ENCODE measurements at regions not wholly inside any gene's neighbourhood (a gene's known extent, or its start where the extent isn't known, plus 50 kb on each side); places are given as distances from the start of the nearest gene placed in this dataset.
"Not testable (repeated sequence)": the region's sequence is repeated elsewhere in the genome, so short reads cannot be mapped to it uniquely, and the experiment has no call there.

DNA sequence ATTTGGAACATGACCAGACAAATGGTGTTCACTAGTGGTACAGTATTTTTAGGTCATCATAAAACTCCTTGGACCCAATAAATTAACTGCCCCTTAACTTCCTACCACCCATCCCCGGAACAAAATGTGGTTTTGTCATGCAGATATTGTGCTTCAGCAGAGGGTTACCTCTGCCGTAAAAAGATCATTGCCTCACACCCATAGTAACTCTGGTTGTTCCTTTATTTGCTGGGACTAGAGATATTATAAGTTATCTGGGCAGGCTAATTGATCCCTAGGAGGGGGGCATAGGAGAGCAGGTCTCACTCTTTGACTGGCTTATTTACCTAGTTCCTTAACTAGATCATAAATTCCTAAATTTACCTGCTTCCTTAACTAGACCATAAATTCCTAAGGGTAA lies 1343.9 kb upstream of the CHAC2 start:
- H3K9me3 Mint-ChIP-seq: peaks cover 19% of the 10 kb centered on the region
- no peaks in the 10 kb centered on the region for H3K36me3 Mint-ChIP-seq
- no peaks in the 10 kb centered on the region for H3K27me3 Mint-ChIP-seq
- DNase-seq (ENCODE audit: low spot score): no peak
- ATAC-seq: no peak
- H3K4me3 Mint-ChIP-seq: no peak overlapping the region
- no peaks in the 10 kb centered on the region for H3K4me1 Mint-ChIP-seq (ENCODE audit: low read depth in 2 of 2)
- no peak overlapping the region for H3K27ac Mint-ChIP-seq

DNA sequence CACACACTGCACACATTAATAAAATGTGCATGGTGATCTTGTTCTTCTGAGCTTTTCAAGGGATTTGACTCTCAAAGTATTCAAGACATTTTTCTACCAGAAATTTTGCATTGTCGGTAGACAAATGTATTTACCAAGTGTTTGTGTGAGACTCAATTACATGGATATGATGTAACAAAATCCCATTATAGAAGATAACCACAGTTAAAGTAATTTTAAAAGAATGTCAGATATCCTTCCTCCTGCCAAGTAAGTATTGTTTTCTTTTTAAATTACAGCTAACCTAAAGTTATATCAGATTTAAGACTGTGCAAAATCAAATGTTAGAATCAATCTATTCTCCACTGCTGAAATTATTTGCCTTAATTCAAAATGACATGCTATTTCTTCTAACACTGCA lies 1344.5 kb upstream of the CHAC2 start:
- Mint-ChIP-seq H3K9me3 (peaks cover 22% of the 10 kb centered on the region), H3K27ac (no peak overlapping the region), H3K4me3 (no peak overlapping the region), H3K36me3 (no peaks in the 10 kb centered on the region), H3K27me3 (no peaks in the 10 kb centered on the region), H3K4me1 (ENCODE audit: low read depth in 2 of 2) (no peaks in the 10 kb centered on the region)
- DNase-seq (ENCODE audit: low spot score) (no peak), ATAC-seq (no peak)

DNA sequence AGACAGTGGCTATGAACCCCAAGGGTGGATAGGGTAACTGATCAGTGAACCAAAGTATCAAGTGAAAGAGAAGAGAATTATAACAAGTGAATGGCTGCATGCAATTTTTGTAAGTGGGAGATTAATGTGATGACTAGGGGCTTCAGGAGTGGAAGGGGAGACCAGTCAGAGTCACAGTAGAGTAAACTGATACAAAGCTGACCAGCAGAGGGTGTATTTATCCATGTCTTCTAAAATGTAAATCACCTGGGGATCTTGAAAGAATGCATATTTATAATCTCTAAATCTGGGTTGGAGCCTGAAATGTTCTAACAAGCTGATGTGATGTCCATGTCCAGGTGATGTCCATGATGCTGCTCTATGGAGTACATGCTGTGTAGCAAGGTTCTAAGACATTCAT lies 1351.3 kb upstream of the CHAC2 start:
- no peak for ATAC-seq
- Mint-ChIP-seq H3K27ac (no peak overlapping the region), H3K36me3 (no peaks in the 10 kb centered on the region), H3K4me3 (no peak overlapping the region), H3K27me3 (no peaks in the 10 kb centered on the region), H3K9me3 (peaks cover 21% of the 10 kb centered on the region), H3K4me1 (ENCODE audit: low read depth in 2 of 2) (no peaks in the 10 kb centered on the region)
- DNase-seq (ENCODE audit: low spot score): no peak

DNA sequence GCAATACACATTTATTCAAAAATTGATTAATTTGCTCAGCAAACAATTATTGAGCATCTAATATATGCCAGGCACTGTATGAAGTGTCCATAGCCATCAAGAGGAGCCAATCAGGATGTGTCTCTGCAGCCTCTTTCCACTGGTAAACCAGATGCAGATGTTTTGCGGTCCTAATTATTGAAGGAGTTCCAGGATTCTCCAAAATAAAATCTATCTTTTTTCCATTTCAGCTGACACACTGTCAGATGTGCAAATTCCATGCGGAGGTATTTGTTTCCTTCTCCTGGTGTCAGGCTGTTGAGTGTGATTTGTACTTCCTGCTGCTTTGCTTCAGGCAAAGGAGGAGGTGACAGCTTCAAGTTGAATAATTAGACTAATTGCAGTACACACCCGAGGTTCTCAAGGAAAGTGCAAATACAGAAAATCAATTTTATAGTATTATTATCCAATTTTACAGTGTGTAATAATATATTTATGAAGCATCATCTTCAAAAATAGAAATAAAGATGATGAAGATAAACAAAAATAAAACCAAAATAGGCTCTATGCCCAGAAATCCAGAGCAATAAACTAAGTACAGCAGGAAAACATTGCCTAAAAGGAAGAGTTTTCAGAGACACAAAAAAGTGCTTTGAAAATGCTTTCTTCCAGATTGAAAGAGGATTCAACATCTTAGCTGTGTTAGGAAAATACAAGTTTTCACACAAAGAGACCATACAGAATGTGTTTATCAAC lies 1352.9 kb upstream of the CHAC2 start:
- H3K36me3 Mint-ChIP-seq: no peaks in the 10 kb centered on the region
- H3K4me1 Mint-ChIP-seq (ENCODE audit: low read depth in 2 of 2): no peaks in the 10 kb centered on the region
- ATAC-seq (no peak), DNase-seq (ENCODE audit: low spot score) (no peak)
- peaks cover 15% of the 10 kb centered on the region for H3K9me3 Mint-ChIP-seq
- no peak overlapping the region for H3K27ac Mint-ChIP-seq
- H3K4me3 Mint-ChIP-seq: no peak overlapping the region
- H3K27me3 Mint-ChIP-seq: no peaks in the 10 kb centered on the region

DNA sequence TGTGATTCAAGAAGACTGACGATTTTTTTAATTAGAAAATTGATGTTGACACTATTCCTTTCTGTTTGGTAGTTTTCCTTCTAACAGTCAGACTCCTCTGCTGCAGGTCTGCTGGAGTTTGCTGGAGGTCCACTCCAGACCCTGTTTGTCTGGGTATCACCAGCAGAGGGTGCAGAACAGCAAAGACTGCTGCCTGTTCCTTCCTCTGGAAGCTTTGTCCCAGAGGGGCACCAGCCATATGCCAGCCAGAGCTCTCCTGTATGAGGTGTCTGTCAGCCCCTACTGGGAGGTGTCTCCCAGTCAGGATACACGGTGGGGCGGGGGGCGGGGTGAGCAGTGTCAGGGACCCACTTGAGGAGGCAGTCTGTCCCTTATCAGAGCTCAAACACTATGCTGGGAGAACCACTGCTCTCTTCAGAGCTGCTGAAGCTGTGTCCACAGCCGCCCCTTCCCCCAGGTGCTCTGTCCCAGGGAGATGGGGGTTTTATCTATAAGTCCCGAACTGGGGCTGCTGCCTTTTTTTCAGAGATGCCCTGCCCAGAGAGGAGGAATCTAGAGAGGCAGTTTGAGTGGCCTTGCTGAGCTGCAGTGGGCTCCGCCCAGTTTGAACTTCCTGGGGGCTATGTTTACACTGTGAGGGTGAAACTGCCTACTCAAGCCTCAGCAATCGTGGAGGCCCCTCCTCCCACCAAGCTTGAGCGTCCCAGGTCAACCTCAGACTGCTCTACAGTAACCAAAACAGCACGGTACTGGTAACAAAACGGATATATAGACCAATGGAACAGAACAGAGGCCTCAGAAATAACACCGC lies 1358.1 kb upstream of the CHAC2 start:
- not testable (repeated sequence) for H3K4me3 Mint-ChIP-seq; ATAC-seq; H3K27me3 Mint-ChIP-seq; H3K27ac Mint-ChIP-seq; DNase-seq (ENCODE audit: low spot score); H3K36me3 Mint-ChIP-seq; H3K4me1 Mint-ChIP-seq (ENCODE audit: low read depth in 2 of 2)
- peaks cover 10% of the 10 kb centered on the region for H3K9me3 Mint-ChIP-seq

DNA sequence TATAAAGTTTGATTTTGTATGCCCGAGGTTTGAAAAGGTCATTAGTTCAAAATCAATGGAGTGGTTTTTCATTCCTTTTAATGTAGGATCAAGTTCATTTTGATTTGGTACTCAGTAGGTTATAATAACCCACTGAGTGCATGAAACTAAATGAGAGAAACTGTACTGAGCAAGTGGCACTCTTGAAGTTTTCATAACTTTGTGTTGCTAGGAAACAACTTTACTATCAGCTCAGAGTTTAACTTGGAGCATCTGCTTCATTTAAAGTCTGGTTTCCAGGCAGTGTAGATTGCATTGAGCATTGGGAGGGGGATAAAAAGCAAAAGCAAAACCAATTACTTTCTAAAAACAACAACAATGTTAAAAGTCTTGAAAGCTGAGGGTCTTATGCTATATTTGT lies 1361.6 kb upstream of the CHAC2 start:
- Mint-ChIP-seq H3K27me3 (no peaks in the 10 kb centered on the region), H3K27ac (no peak overlapping the region), H3K9me3 (peaks cover 8% of the 10 kb centered on the region), H3K4me1 (ENCODE audit: low read depth in 2 of 2) (no peaks in the 10 kb centered on the region), H3K4me3 (no peak overlapping the region), H3K36me3 (no peaks in the 10 kb centered on the region)
- ATAC-seq (no peak), DNase-seq (ENCODE audit: low spot score) (no peak)

DNA sequence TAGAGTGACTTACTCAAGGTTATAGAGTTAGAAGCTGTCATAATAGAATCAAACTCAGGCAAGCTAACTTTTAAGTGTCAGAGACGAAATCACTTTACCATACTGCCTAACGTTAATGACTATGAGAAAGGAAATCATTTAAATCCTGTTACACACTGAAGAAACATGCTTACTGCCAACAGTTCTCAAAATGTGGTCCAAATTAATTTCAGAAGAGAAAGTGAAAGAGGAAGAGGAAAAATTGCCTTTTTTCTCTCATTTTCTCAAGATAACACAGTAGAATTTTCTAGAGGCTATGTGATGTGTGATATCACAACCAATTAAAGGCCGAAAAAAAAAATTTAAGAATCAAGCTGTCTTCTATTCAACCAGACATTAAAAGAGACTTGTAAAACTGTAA lies 1362.7 kb upstream of the CHAC2 start:
- Mint-ChIP-seq H3K36me3 (peaks cover 6% of the 10 kb centered on the region), H3K4me1 (ENCODE audit: low read depth in 2 of 2) (no peaks in the 10 kb centered on the region), H3K27ac (no peak overlapping the region), H3K27me3 (no peaks in the 10 kb centered on the region), H3K9me3 (peaks cover 11% of the 10 kb centered on the region), H3K4me3 (no peak overlapping the region)
- ATAC-seq (no peak), DNase-seq (ENCODE audit: low spot score) (no peak)

DNA sequence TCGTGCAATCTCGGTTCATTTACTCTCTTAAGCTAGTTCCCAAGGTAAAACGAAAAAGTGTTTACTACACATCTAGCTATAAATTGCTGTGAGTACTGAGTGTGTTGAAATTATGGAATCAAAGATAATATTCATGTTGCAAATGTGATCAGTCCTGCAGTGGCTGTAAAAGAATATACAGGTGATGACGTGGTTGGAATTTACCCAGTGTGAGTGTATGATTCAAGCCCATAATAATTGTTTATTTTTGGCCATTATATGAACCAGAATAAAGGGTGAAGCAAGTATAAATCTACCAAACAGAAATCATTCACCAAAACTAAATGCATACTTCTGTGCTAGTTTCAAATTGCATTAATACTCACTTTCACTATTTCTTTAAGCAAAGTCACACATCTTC lies 1363.6 kb upstream of the CHAC2 start:
- Mint-ChIP-seq H3K27me3 (no peaks in the 10 kb centered on the region), H3K4me1 (ENCODE audit: low read depth in 2 of 2) (no peaks in the 10 kb centered on the region), H3K36me3 (peaks cover 6% of the 10 kb centered on the region), H3K9me3 (peaks cover 16% of the 10 kb centered on the region), H3K27ac (no peak overlapping the region), H3K4me3 (no peak overlapping the region)
- no peak for DNase-seq (ENCODE audit: low spot score)
- ATAC-seq: no peak

DNA sequence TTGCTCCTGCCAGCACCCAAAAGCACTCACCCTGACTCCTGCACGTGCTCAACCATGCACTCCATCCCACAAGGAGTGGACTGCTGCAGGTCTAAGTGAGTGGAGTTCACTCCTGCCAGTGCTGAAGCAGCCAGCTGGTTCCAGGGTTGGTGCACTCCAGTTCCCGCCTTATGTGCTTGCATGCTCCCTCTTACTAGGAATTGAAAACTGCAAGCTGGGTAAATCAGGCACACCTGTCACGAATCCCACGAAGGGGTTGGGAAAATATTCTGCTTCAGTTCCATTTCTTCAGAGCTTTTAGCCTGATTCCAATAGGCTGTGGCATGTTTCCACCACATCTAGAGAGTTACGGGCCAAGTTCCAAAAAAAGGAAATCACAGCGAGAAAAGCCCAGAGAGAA lies 1365.5 kb upstream of the CHAC2 start:
- no peak for DNase-seq (ENCODE audit: low spot score)
- ATAC-seq: no peak
- H3K4me3 Mint-ChIP-seq: no peak overlapping the region
- H3K27ac Mint-ChIP-seq: no peak overlapping the region
- H3K9me3 Mint-ChIP-seq: peaks cover 13% of the 10 kb centered on the region
- no peaks in the 10 kb centered on the region for H3K4me1 Mint-ChIP-seq (ENCODE audit: low read depth in 2 of 2)
- peaks cover 6% of the 10 kb centered on the region for H3K36me3 Mint-ChIP-seq
- H3K27me3 Mint-ChIP-seq: no peaks in the 10 kb centered on the region

DNA sequence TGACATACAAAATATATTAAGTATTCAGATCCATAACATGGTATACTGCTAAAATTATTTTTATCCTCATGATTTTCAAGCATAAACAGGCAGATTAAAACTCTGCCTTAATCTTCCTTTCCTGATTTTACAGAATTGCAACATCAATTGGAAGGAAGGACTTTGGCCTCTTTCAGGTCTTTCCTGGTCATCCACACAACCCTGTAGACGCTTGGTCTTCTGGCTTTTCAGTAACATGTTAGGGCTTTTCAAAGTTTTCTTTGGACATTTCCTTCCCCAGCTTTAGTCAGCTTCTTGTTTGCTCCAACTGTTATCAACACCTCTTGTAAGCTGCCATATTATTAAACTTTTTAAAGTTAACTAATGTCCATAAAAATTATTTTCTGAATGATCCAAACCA lies 1364.9 kb upstream of the NRXN1 start:
- Mint-ChIP-seq H3K27ac (no peak overlapping the region), H3K27me3 (no peaks in the 10 kb centered on the region), H3K9me3 (peaks cover 16% of the 10 kb centered on the region), H3K4me3 (no peak overlapping the region), H3K4me1 (ENCODE audit: low read depth in 2 of 2) (no peaks in the 10 kb centered on the region), H3K36me3 (peaks cover 6% of the 10 kb centered on the region)
- no peak for DNase-seq (ENCODE audit: low spot score)
- ATAC-seq: no peak

DNA sequence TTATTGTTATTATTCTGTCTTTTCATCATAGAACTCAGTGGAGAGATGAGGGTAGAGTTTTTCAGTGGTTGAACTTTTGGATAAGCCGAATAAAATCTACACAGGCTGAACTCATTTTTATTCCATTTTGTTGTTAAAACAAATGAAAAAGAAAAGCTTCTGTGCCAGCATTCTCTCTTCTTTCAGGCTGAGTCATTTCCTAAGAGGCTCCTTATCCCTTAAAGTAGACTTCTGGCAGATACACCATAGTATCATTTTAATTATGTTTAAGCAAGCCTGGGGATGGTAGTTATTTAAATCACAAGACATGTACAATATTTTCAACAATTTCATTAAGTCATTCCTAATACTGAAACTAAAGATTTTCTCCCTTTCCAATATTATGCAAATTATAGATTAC lies 1364.0 kb upstream of the NRXN1 start:
- H3K27me3 Mint-ChIP-seq: no peaks in the 10 kb centered on the region
- peaks cover 6% of the 10 kb centered on the region for H3K36me3 Mint-ChIP-seq
- no peaks in the 10 kb centered on the region for H3K4me1 Mint-ChIP-seq (ENCODE audit: low read depth in 2 of 2)
- no peak overlapping the region for H3K4me3 Mint-ChIP-seq
- DNase-seq (ENCODE audit: low spot score): no peak
- H3K9me3 Mint-ChIP-seq: peaks cover 16% of the 10 kb centered on the region
- no peak overlapping the region for H3K27ac Mint-ChIP-seq
- no peak for ATAC-seq

DNA sequence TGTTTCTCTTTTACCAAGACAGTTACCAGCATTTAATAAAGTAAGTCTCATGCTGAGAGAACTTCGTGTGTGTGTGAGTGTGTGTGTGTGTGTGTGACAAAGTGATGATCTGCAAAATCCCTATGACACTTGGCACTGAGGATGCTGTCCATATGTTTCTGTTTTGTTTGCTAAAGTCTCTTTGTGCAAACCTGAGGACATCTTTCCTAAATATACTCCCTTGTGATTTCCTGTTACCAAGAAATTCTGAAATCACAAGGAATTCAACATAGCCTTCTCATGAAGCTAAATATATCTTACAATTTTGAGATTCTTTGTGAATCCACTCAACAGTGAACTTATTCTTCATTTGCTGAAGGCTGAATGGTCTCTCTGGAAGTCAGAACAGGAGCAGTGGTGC lies 1359.7 kb upstream of the NRXN1 start:
- H3K4me3 Mint-ChIP-seq: no peak overlapping the region
- DNase-seq (ENCODE audit: low spot score) (no peak), ATAC-seq (no peak)
- no peaks in the 10 kb centered on the region for H3K36me3 Mint-ChIP-seq
- peaks cover 15% of the 10 kb centered on the region for H3K9me3 Mint-ChIP-seq
- no peak overlapping the region for H3K27ac Mint-ChIP-seq
- no peaks in the 10 kb centered on the region for H3K4me1 Mint-ChIP-seq (ENCODE audit: low read depth in 2 of 2)
- H3K27me3 Mint-ChIP-seq: no peaks in the 10 kb centered on the region

DNA sequence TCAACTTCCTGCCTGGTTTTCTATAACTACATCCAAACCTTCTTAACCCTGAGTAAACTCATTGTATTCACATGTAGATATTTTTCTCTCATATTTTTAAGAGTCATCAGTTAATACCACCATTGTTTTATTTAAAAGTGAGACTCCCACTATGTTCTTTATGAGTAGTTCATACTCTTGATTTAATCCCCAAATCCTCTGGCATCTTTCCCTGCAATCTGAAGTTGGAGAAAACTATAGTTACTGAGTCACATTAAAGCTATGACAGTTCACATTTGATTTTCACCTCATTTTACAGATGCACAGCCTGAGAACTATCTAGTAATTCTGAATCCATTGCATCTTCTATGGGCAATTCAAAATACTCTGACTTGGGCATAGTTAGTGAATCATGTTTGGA lies 1358.7 kb upstream of the NRXN1 start:
- Mint-ChIP-seq H3K27me3 (no peaks in the 10 kb centered on the region), H3K4me3 (no peak overlapping the region), H3K9me3 (peaks cover 15% of the 10 kb centered on the region), H3K36me3 (no peaks in the 10 kb centered on the region), H3K4me1 (ENCODE audit: low read depth in 2 of 2) (no peaks in the 10 kb centered on the region), H3K27ac (no peak overlapping the region)
- DNase-seq (ENCODE audit: low spot score) (no peak), ATAC-seq (no peak)

DNA sequence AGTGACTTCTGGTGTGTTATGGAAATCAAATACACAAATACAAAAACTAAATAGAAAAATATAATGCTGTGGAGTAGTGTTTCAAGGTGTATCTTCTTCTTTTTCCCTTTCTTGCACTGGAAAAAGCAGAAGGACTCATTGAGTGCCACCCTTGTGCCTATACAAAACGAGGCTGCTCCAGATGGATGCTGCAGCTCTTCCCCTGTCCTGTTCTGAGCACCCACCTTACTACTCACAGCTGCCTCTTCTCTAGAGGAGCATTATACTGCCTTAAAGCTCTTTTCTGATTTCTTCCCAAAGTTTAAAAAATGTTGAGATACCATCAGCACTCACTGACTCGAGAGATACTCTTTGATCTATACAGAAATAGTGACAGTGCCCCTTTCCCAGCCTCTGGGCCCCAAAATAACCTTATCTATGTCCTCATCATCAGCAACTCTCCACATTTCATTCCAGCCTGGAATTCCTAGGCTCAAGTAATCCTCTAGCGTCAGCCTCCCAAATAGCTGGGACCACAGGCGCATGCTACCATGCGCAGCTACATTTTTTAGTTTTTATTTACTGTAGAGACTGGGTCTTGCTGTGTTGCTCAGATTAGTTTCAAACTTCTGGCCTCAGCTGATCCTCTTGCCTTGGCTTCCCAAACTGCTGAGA lies 1356.1 kb upstream of the NRXN1 start:
- no peak for DNase-seq (ENCODE audit: low spot score)
- H3K4me1 Mint-ChIP-seq (ENCODE audit: low read depth in 2 of 2): no peaks in the 10 kb centered on the region
- H3K9me3 Mint-ChIP-seq: peaks cover 18% of the 10 kb centered on the region
- ATAC-seq: no peak
- H3K36me3 Mint-ChIP-seq: no peaks in the 10 kb centered on the region
- no peaks in the 10 kb centered on the region for H3K27me3 Mint-ChIP-seq
- no peak overlapping the region for H3K27ac Mint-ChIP-seq
- H3K4me3 Mint-ChIP-seq: no peak overlapping the region

Data from natural killer cell treated with Interleukin-12 subunit alpha and Interleukin-12 subunit beta and Interleukin-15 and Interleukin-18, amount 100 ng/mL, for 72 hours (primary cell).